GM18507 (cell line): ENCODE measurements at regions not wholly inside any gene's neighbourhood (a gene's known extent, or its start where the extent isn't known, plus 50 kb on each side); places are given as distances from the start of the nearest gene placed in this dataset.
"Not testable (repeated sequence)": the region's sequence is repeated elsewhere in the genome, so short reads cannot be mapped to it uniquely, and the experiment has no call there.

Source experiments
- DNase-seq: peaks from one replicate; pipeline ENCODE4 v3.0.0; 2011; ENCODE audit warnings: low read depth; ENCODE audit not compliant: insufficient read length; ENCODE audit errors: extremely low spot score
- FAIRE-seq: peaks from 2 replicates; lab custom pipeline; 2011; peaks lifted over from hg19 to GRCh38; lab: Jason Lieb, UNC

GRCh38 chr3:38967693-38967989, 84.1 kb downstream of the SCN11A start:
- no peak for DNase-seq
- no peak for FAIRE-seq

- FAIRE-seq (no peak), DNase-seq (no peak)
Measured at GRCh38 chr3:38966811-38967692, 84.7 kb downstream of the SCN11A start.

GRCh38 chr3:38964646-38965045, 87.1 kb downstream of the SCN11A start:
- DNase-seq (no peak), FAIRE-seq (no peak)

- DNase-seq = no peak
- FAIRE-seq = no peak
Measured at GRCh38 chr3:38964204-38964603, 87.5 kb downstream of the SCN11A start.

GRCh38 chr3:38960953-38961622, 90.7 kb downstream of the SCN11A start:
- DNase-seq (no peak), FAIRE-seq (peak; percentile 73)

GRCh38 chr3:38960042-38960622, 91.6 kb downstream of the SCN11A start:
- no peak for FAIRE-seq
- DNase-seq = no peak

GRCh38 chr3:38958026-38958720, 93.6 kb downstream of the SCN11A start:
- FAIRE-seq (no peak), DNase-seq (no peak)

GRCh38 chr3:38957296-38957695, 94.4 kb downstream of the SCN11A start:
- FAIRE-seq (no peak), DNase-seq (no peak)

- DNase-seq = no peak
- FAIRE-seq = no peak
Measured at GRCh38 chr3:38952721-38953120, 99.0 kb downstream of the SCN11A start.

- FAIRE-seq = not testable (repeated sequence)
Measured at GRCh38 chr3:38951167-38951566, 100.6 kb downstream of the SCN11A start.

GRCh38 chr3:38950581-38950980, 101.2 kb downstream of the SCN11A start:
- FAIRE-seq = no peak
- no peak for DNase-seq

More at GRCh38 chr3:38951167-38951566, 100.6 kb downstream of the SCN11A start:
- DNase-seq = not testable (repeated sequence)

- DNase-seq (no peak), FAIRE-seq (no peak)
Measured at GRCh38 chr3:38949994-38950393, 101.8 kb downstream of the SCN11A start.

- DNase-seq (no peak), FAIRE-seq (no peak)
Measured at GRCh38 chr3:38940394-38940793, 111.3 kb downstream of the SCN11A start.

GRCh38 chr3:38925351-38925750, 109.3 kb upstream of the SCN10A start:
- FAIRE-seq (no peak), DNase-seq (no peak)

- no peak for DNase-seq
- no peak for FAIRE-seq
Measured at GRCh38 chr3:38916706-38917105, 100.7 kb upstream of the SCN10A start.

GRCh38 chr3:38907426-38907825, 91.4 kb upstream of the SCN10A start:
- DNase-seq = no peak
- no peak for FAIRE-seq

- DNase-seq (no peak), FAIRE-seq (no peak)
Measured at GRCh38 chr3:38890426-38890825, 74.4 kb upstream of the SCN10A start.

GRCh38 chr3:38878646-38879045, 62.6 kb upstream of the SCN10A start:
- DNase-seq (no peak), FAIRE-seq (no peak)
